ENCODE measurements at regions not wholly inside any gene's neighbourhood (a gene's known extent, or its start where the extent isn't known, plus 50 kb on each side); places are given as distances from the start of the nearest gene placed in this dataset.

- no peak overlapping the region for H2AFZ ChIP-seq
- no peaks in the 10 kb centered on the region for H3K4me1 ChIP-seq (ENCODE audit: insufficient read depth)
- no peak overlapping the region for H3K4me3 ChIP-seq
- H3K36me3 ChIP-seq (replicated peaks; ENCODE audit: insufficient read depth, low read depth), result no peaks in the 10 kb centered on the region
- no peaks in the 10 kb centered on the region for H4K20me1 ChIP-seq (ENCODE audit: insufficient read depth, poor library complexity, severe bottlenecking)
- no peak overlapping the region for H3K4me2 ChIP-seq
- no peak for TF ChIP-seq CTCF (IDR thresholded peaks at IDR 0.05; ENCODE audit: poor library complexity)
- no peak for TF ChIP-seq EZH2 (IDR thresholded peaks at IDR 0.05; ENCODE audit: borderline replicate concordance)
- TF ChIP-seq EZH2phosphoT487 (IDR thresholded peaks at IDR 0.05; ENCODE audit: low read depth, severe bottlenecking, unreplicated experiment), result no peak
- no peaks in the 10 kb centered on the region for H3K79me2 ChIP-seq
- H3K27me3 ChIP-seq, result peaks cover 10% of the 10 kb centered on the region
- DNase-seq (ENCODE audit: low spot score), result no peak
- H3K9me3 ChIP-seq (ENCODE audit: low read depth), result no peaks in the 10 kb centered on the region
- H3K27ac ChIP-seq, result no peak overlapping the region
- no peaks in the 10 kb centered on the region for H3K9me2 ChIP-seq (replicated peaks; ENCODE audit: insufficient read depth)
- 76% methylated on average over 3 of the region's 3 CpGs for WGBS (ENCODE audit: low lambda C conversion rate, missing lambda C conversion rate)
These were observed 266.4 kb upstream of the NCAM1 start for GRCh38 chr11:112694813-112695212.

- Histone ChIP-seq H4K20me1 (ENCODE audit: insufficient read depth, poor library complexity, severe bottlenecking) (no peaks in the 10 kb centered on the region), H3K79me2 (no peaks in the 10 kb centered on the region), H3K4me3 (no peak overlapping the region), H2AFZ (no peak overlapping the region), H3K36me3 (replicated peaks; ENCODE audit: insufficient read depth, low read depth) (no peaks in the 10 kb centered on the region), H3K4me2 (no peak overlapping the region), H3K9me2 (replicated peaks; ENCODE audit: insufficient read depth) (no peaks in the 10 kb centered on the region), H3K27ac (no peak overlapping the region), H3K4me1 (ENCODE audit: insufficient read depth) (no peaks in the 10 kb centered on the region), H3K9me3 (ENCODE audit: low read depth) (no peaks in the 10 kb centered on the region), H3K27me3 (peaks cover 4% of the 10 kb centered on the region)
- no peak for DNase-seq (ENCODE audit: low spot score)
- TF ChIP-seq EZH2 (IDR thresholded peaks at IDR 0.05; ENCODE audit: borderline replicate concordance) (no peak), EZH2phosphoT487 (IDR thresholded peaks at IDR 0.05; ENCODE audit: low read depth, severe bottlenecking, unreplicated experiment) (no peak), CTCF (IDR thresholded peaks at IDR 0.05; ENCODE audit: poor library complexity) (no peak)
- 70% methylated on average over 10 of the region's 10 CpGs for WGBS (ENCODE audit: low lambda C conversion rate, missing lambda C conversion rate)
These were observed 263.6 kb upstream of the NCAM1 start for GRCh38 chr11:112697391-112698178.

GRCh38 chr11:112705148-112705547 lies 256.1 kb upstream of the NCAM1 start:
- no peaks in the 10 kb centered on the region for H3K27me3 ChIP-seq
- H3K36me3 ChIP-seq (replicated peaks; ENCODE audit: insufficient read depth, low read depth), result no peaks in the 10 kb centered on the region
- WGBS (ENCODE audit: low lambda C conversion rate, missing lambda C conversion rate), result 95% methylated on average over 2 of the region's 2 CpGs
- H3K9me2 ChIP-seq (replicated peaks; ENCODE audit: insufficient read depth), result no peaks in the 10 kb centered on the region
- no peak overlapping the region for H2AFZ ChIP-seq
- TF ChIP-seq EZH2phosphoT487 (IDR thresholded peaks at IDR 0.05; ENCODE audit: low read depth, severe bottlenecking, unreplicated experiment) (no peak), CTCF (IDR thresholded peaks at IDR 0.05; ENCODE audit: poor library complexity) (no peak), EZH2 (IDR thresholded peaks at IDR 0.05; ENCODE audit: borderline replicate concordance) (no peak)
- no peaks in the 10 kb centered on the region for H3K4me1 ChIP-seq (ENCODE audit: insufficient read depth)
- H3K27ac ChIP-seq, result no peak overlapping the region
- H3K4me2 ChIP-seq, result no peak overlapping the region
- H3K4me3 ChIP-seq, result no peak overlapping the region
- H3K9me3 ChIP-seq (ENCODE audit: low read depth), result no peaks in the 10 kb centered on the region
- no peak for DNase-seq (ENCODE audit: low spot score)
- H4K20me1 ChIP-seq (ENCODE audit: insufficient read depth, poor library complexity, severe bottlenecking), result no peaks in the 10 kb centered on the region
- no peaks in the 10 kb centered on the region for H3K79me2 ChIP-seq

Data from hepatocyte (in vitro differentiated cells).